A204.1 (cell line): ENCODE measurements at regions not wholly inside any gene's neighbourhood (a gene's known extent, or its start where the extent isn't known, plus 50 kb on each side); places are given as distances from the start of the nearest gene placed in this dataset.
"Not testable (repeated sequence)": the region's sequence is repeated elsewhere in the genome, so short reads cannot be mapped to it uniquely, and the experiment has no call there.

ENCODE experiments used
- FAIRE-seq: peaks from 2 replicates; lab custom pipeline; 2012; peaks lifted over from hg19 to GRCh38; lab: Jason Lieb, UNC

GRCh38 chr2:8544786-8545694 lies 136.8 kb upstream of the ID2 start:
- no peak for FAIRE-seq

- no peak for FAIRE-seq
These were observed 135.9 kb upstream of the ID2 start for GRCh38 chr2:8545695-8546611.

GRCh38 chr2:8546612-8547283 lies 135.1 kb upstream of the ID2 start:
- FAIRE-seq: no peak

GRCh38 chr2:8547284-8548064 lies 134.4 kb upstream of the ID2 start:
- FAIRE-seq: no peak

GRCh38 chr2:8548065-8548618 lies 133.7 kb upstream of the ID2 start:
- FAIRE-seq: no peak

GRCh38 chr2:8548619-8549150 lies 133.2 kb upstream of the ID2 start:
- FAIRE-seq: no peak

- FAIRE-seq: no peak
These were observed 132.5 kb upstream of the ID2 start for GRCh38 chr2:8549273-8549922.

GRCh38 chr2:8549942-8550341 lies 131.9 kb upstream of the ID2 start:
- FAIRE-seq: no peak

GRCh38 chr2:8550481-8550880 lies 131.4 kb upstream of the ID2 start:
- FAIRE-seq: no peak

- FAIRE-seq: no peak
These were observed 130.8 kb upstream of the ID2 start for GRCh38 chr2:8550937-8551621.

GRCh38 chr2:8551622-8552074 lies 130.2 kb upstream of the ID2 start:
- no peak for FAIRE-seq

- FAIRE-seq: no peak
These were observed 129.5 kb upstream of the ID2 start for GRCh38 chr2:8552293-8552801.

- FAIRE-seq: no peak
These were observed 128.2 kb upstream of the ID2 start for GRCh38 chr2:8553643-8554042.

- FAIRE-seq: no peak
These were observed 127.5 kb upstream of the ID2 start for GRCh38 chr2:8554296-8554806.

- peak; percentile 98 for FAIRE-seq
These were observed 126.3 kb upstream of the ID2 start for GRCh38 chr2:8555543-8555942.

- no peak for FAIRE-seq
These were observed 123.8 kb upstream of the ID2 start for GRCh38 chr2:8558096-8558495.

GRCh38 chr2:8558956-8559355 lies 122.9 kb upstream of the ID2 start:
- no peak for FAIRE-seq

GRCh38 chr2:8559805-8560204 lies 122.1 kb upstream of the ID2 start:
- no peak for FAIRE-seq

GRCh38 chr2:8561692-8562091 lies 120.2 kb upstream of the ID2 start:
- not testable (repeated sequence) for FAIRE-seq
